IMR-90 (cell line): ENCODE measurements at regions not wholly inside any gene's neighbourhood (a gene's known extent, or its start where the extent isn't known, plus 50 kb on each side); places are given as distances from the start of the nearest gene placed in this dataset.

Source experiments
- ATAC-seq: fragments of 200-7000 bp; cut with Tn5 transposase; 2 replicates; pipeline ENCODE4 v1.9.1; 2020; ENCODE audit warnings: low read depth, mild to moderate bottlenecking, moderate library complexity
- BruUV-seq: library from RNA; stranded (reverse); fragments of 400-500 nt; replicated peaks from 2 replicates; lab custom pipeline; 2021; lab: Mats Ljungman, UMichigan
- CTCF ChIA-PET: fragments of 300-600 bp; formaldehyde crosslinking; extraction: SDS; loops from one replicate; lab custom pipeline; 2021; ENCODE audit warnings: antibody characterized with exemption; lab: Yijun Ruan, JAX
- POLR2A ChIA-PET: fragments of 300-600 bp; sonication (Branson Sonifier 250); formaldehyde crosslinking; loops from one replicate; lab custom pipeline; 2022; ENCODE audit warnings: antibody characterized with exemption; ENCODE audit not compliant: unreplicated experiment; lab: Charles Lee
- DNase-seq: peaks from one replicate; pipeline ENCODE4 v3.0.0; 2013
- H2AFZ ChIP-seq: replicated peaks from 2 replicates; pipeline ENCODE3; 2013; ENCODE audit warnings: low read length, mild to moderate bottlenecking; ENCODE audit not compliant: poor library complexity
- H2AK5ac ChIP-seq: 2 replicates; pipeline ENCODE4 v1.6.1; 2013; ENCODE audit warnings: low read depth, low read length, inconsistent platforms
- H2AK9ac ChIP-seq: replicated peaks from 2 replicates; pipeline ENCODE3; 2013; ENCODE audit warnings: mild to moderate bottlenecking, low read depth, low read length, moderate library complexity; ENCODE audit not compliant: poor library complexity
- H2BK120ac ChIP-seq: 2 replicates; pipeline ENCODE4 v1.6.1; 2013; ENCODE audit warnings: low read depth, low read length, inconsistent platforms
- H2BK15ac ChIP-seq: 3 replicates; pipeline ENCODE4 v1.6.1; 2013; ENCODE audit warnings: low read depth, low read length, inconsistent platforms
- H2BK20ac ChIP-seq: 2 replicates; pipeline ENCODE4 v1.6.1; 2013; ENCODE audit warnings: low read depth, mild to moderate bottlenecking, inconsistent platforms, low read length, moderate library complexity
- H2BK5ac ChIP-seq: 2 replicates; pipeline ENCODE4 v1.6.1; 2013; ENCODE audit warnings: mild to moderate bottlenecking, low read depth, low read length, inconsistent platforms; ENCODE audit not compliant: poor library complexity, severe bottlenecking
- H3K14ac ChIP-seq: replicated peaks from 2 replicates; pipeline ENCODE4 v1.6.1; 2013; ENCODE audit warnings: low read depth, low read length, inconsistent platforms
- H3K18ac ChIP-seq: 2 replicates; pipeline ENCODE4 v1.6.1; 2013; ENCODE audit warnings: low read depth, low read length, control low read depth
- H3K23ac ChIP-seq: 2 replicates; pipeline ENCODE4 v1.6.1; 2013; ENCODE audit warnings: low read depth, low read length, inconsistent platforms
- H3K27ac ChIP-seq: 2 replicates; pipeline ENCODE4 v1.5.1; 2013; ENCODE audit warnings: mild to moderate bottlenecking, control low read depth, low read length; ENCODE audit not compliant: insufficient read depth
- H3K27me3 ChIP-seq: 2 replicates; pipeline ENCODE4 v1.6.1; 2013; ENCODE audit warnings: low read length; ENCODE audit not compliant: control insufficient read depth, insufficient read depth
- H3K36me3 ChIP-seq: 2 replicates; pipeline ENCODE4 v1.6.1; 2013; ENCODE audit warnings: low read length, mixed read lengths; ENCODE audit not compliant: control insufficient read depth, insufficient read depth
- H3K4ac ChIP-seq: 2 replicates; pipeline ENCODE4 v1.6.1; 2013; ENCODE audit warnings: low read depth, low read length, inconsistent platforms
- H3K4me1 ChIP-seq: 2 replicates; pipeline ENCODE4 v1.6.1; 2013; ENCODE audit warnings: low read length, mixed read lengths; ENCODE audit not compliant: control insufficient read depth, insufficient read depth
- H3K4me2 ChIP-seq: 2 replicates; pipeline ENCODE4 v1.6.1; 2013; ENCODE audit warnings: low read depth, mild to moderate bottlenecking, control low read depth, low read length, moderate library complexity
- H3K4me3 ChIP-seq: 2 replicates; pipeline ENCODE4 v1.5.1; 2013; ENCODE audit warnings: low read depth, mild to moderate bottlenecking, control low read depth, low read length, moderate library complexity; ENCODE audit not compliant: insufficient read depth
- H3K56ac ChIP-seq: 2 replicates; pipeline ENCODE4 v1.6.1; 2013; ENCODE audit warnings: low read length, inconsistent platforms; ENCODE audit not compliant: insufficient read depth; ENCODE audit errors: extremely low read depth
- H3K79me1 ChIP-seq, 2 experiments: 2 replicates each; pipeline ENCODE4 v1.6.1; 2013; ENCODE audit warnings: low read length in 2 of 2, inconsistent platforms in 1 of 2, low read depth in 1 of 2
- H3K9ac ChIP-seq: 2 replicates; pipeline ENCODE4 v1.6.1; 2013; ENCODE audit warnings: low read depth, low read length, control low read depth
- H3K9me1 ChIP-seq: 2 replicates; pipeline ENCODE4 v1.6.1; 2013; ENCODE audit warnings: low read length, inconsistent platforms; ENCODE audit not compliant: insufficient read depth
- H3K9me3 ChIP-seq: 2 replicates; pipeline ENCODE4 v1.6.1; 2013; ENCODE audit warnings: low read length; ENCODE audit not compliant: control insufficient read depth, insufficient read depth
- H4K20me1 ChIP-seq: 2 replicates; pipeline ENCODE4 v1.6.1; 2013; ENCODE audit warnings: low read length, inconsistent platforms; ENCODE audit not compliant: insufficient read depth
- H4K5ac ChIP-seq: 2 replicates; pipeline ENCODE4 v1.6.1; 2013; ENCODE audit warnings: mild to moderate bottlenecking, low read depth, low read length, control low read depth
- H4K8ac ChIP-seq, 2 experiments: 2 replicates each; pipeline ENCODE4 v1.6.1; 2013; ENCODE audit warnings: low read depth in 2 of 2, low read length in 2 of 2, control low read depth in 1 of 2, inconsistent platforms in 1 of 2
- H4K91ac ChIP-seq: 2 replicates; pipeline ENCODE4 v1.6.1; 2013; ENCODE audit warnings: low read depth, low read length, inconsistent platforms; ENCODE audit not compliant: insufficient read depth
- CEBPB ChIP-seq: IDR thresholded peaks from 2 replicates; pipeline ENCODE4 v1.6.1; 2012; ENCODE audit warnings: low read depth, low read length, improper control_type of control experiment
- CTCF ChIP-seq: conservative IDR thresholded peaks from 2 replicates; pipeline ENCODE4 v1.5.1; 2012; ENCODE audit warnings: mild to moderate bottlenecking, low read depth, low read length, improper control_type of control experiment
- ELK1 ChIP-seq: fragments of 150-350 bp; IDR thresholded peaks from 2 replicates; pipeline ENCODE4 v1.6.1; 2016; ENCODE audit warnings: low read depth, mild to moderate bottlenecking, low read length, moderate library complexity, borderline replicate concordance
- MXI1 ChIP-seq: IDR thresholded peaks from 2 replicates; pipeline ENCODE4 v1.6.1; 2012; ENCODE audit warnings: low read depth, mild to moderate bottlenecking, low read length, moderate library complexity, borderline replicate concordance
- NFE2L2 ChIP-seq: fragments of 150-350 bp; IDR thresholded peaks from 2 replicates; pipeline ENCODE4 v1.6.1; 2016; ENCODE audit warnings: low read depth, mild to moderate bottlenecking, low read length
- POLR2A ChIP-seq: IDR thresholded peaks from 2 replicates; pipeline ENCODE4 v1.6.1; 2012; ENCODE audit warnings: mild to moderate bottlenecking, low read depth, low read length
- RAD21 ChIP-seq: IDR thresholded peaks from 2 replicates; pipeline ENCODE4 v1.6.1; 2012; ENCODE audit warnings: low read length, improper control_type of control experiment
- SMC3 ChIP-seq: fragments of 150-350 bp; IDR thresholded peaks from 2 replicates; pipeline ENCODE4 v1.6.1; 2016; ENCODE audit warnings: low read depth, mild to moderate bottlenecking, antibody characterized with exemption, low read length, moderate library complexity
- WGBS, 2 experiments: methylation state at CpG; one replicate each; pipeline versions ENCODE4 v1.1.5 to v1.1.7; 2013; ENCODE audit warnings: missing lambda C conversion rate in 2 of 2; ENCODE audit not compliant: insufficient read length in 1 of 2; ENCODE audit errors: extremely low coverage in 2 of 2; 5-methylcytosine and 5-hydroxymethylcytosine counted together
- dilution Hi-C: fragments of 300-500 bp; cut with HindIII; formaldehyde crosslinking; loops from one replicate; pipeline ENCODE4 v1.14.3; 2018; ENCODE audit warnings: low sequenced_read_pairs; ENCODE audit not compliant: unreplicated experiment
- in situ Hi-C: fragments of 300-500 bp; cut with MboI; formaldehyde crosslinking; loops from 3 replicates; pipeline ENCODE4 v1.14.3; 2019; ENCODE audit warnings: low sequenced_read_pairs, inconsistent platforms, mixed read lengths
- intact Hi-C: fragments of 100-400 bp; cut with micrococcal nuclease; formaldehyde crosslinking; loops from 2 replicates; pipeline ENCODE4 v1.10.0; 2022

DNA sequence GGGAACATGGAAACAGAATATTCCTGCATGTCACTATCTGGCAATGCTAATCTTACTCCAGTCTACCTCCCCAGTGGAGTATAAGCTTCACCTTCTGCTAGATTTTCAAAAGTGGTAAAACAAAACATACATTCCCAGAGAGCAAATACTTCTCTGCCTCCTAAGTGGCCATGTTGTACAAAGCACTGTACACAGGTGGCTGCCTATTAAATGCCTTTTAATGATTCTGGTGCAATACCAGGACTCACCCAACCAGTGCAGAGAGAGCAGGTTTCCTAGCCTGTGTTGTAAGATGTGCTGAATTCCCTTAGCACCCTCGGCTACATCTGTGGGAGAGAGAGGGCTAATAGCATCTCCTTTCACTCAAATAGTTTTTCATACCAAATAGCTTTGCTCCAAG is 684.3 kb upstream of the NRP1 start:
- DNase-seq (no peak), ATAC-seq (no peak)
- no peak overlapping the region for H2BK120ac ChIP-seq
- ChIA-PET CTCF (interaction anchor here (0.9 kb wide), 1 partner anchor 15 kb away, joined by 8 read pairs; no protein-coding TSS in a partner anchor), POLR2A (no interaction called here)
- no peak overlapping the region for H3K4ac ChIP-seq
- no peak overlapping the region for H3K9ac ChIP-seq
- no peaks in the 10 kb centered on the region for H3K9me1 ChIP-seq
- TF ChIP-seq CEBPB (no peak), ELK1 (no peak), MXI1 (no peak), SMC3 (no peak), CTCF (no peak), POLR2A (no peak), RAD21 (no peak), NFE2L2 (no peak)
- no peak overlapping the region for H3K4me3 ChIP-seq
- in situ Hi-C loops: no loop called here
- no peak overlapping the region for H2AK5ac ChIP-seq
- no peak overlapping the region for H2AK9ac ChIP-seq
- H2BK20ac ChIP-seq: no peak overlapping the region
- H3K27me3 ChIP-seq: peaks cover 5% of the 10 kb centered on the region
- dilution Hi-C loops: no loop called here
- H3K18ac ChIP-seq: no peak overlapping the region
- H3K27ac ChIP-seq: no peak overlapping the region
- no peak overlapping the region for H3K23ac ChIP-seq
- H2BK15ac ChIP-seq: no peak overlapping the region
- H2BK5ac ChIP-seq: no peak overlapping the region
- H3K4me2 ChIP-seq: no peak overlapping the region
- H3K79me1 ChIP-seq: no peaks in the 10 kb centered on the region
- no peak overlapping the region for H2AFZ ChIP-seq
- no peaks in the 10 kb centered on the region for H3K4me1 ChIP-seq
- no peak overlapping the region for H3K56ac ChIP-seq
- H4K5ac ChIP-seq: no peak overlapping the region
- no peaks in the 10 kb centered on the region for H4K20me1 ChIP-seq
- H4K91ac ChIP-seq: no peak overlapping the region
- H4K8ac ChIP-seq: no peak overlapping the region
- H3K14ac ChIP-seq: no peak overlapping the region
- no TSS peak for BruUV-seq
- H3K9me3 ChIP-seq: no peaks in the 10 kb centered on the region; the same call in 1 of the 2 replicates
- intact Hi-C loops: no loop called here
- no peaks in the 10 kb centered on the region for H3K36me3 ChIP-seq
- no CpG with 5 or more reads among the region's 1 CpG for WGBS, 2 experiments
